HG03108 (cell line): ENCODE measurements at regions not wholly inside any gene's neighbourhood (a gene's known extent, or its start where the extent isn't known, plus 50 kb on each side); places are given as distances from the start of the nearest gene placed in this dataset.

Source experiments
- ATAC-seq: cut with Tn5 transposase; IDR thresholded peaks from one replicate; pipeline ENCODE4 v1.9.1; 2021; ENCODE audit warnings: moderate library complexity; ENCODE audit not compliant: unreplicated experiment

- ATAC-seq = no peak
Measured at GRCh38 chr9:21657966-21658667, 144.3 kb upstream of the MTAP start.

GRCh38 chr9:21660976-21661375 lies 141.5 kb upstream of the MTAP start:
- ATAC-seq = no peak

GRCh38 chr9:21661626-21662025 lies 140.8 kb upstream of the MTAP start:
- no peak for ATAC-seq

- no peak for ATAC-seq
Measured at GRCh38 chr9:21668516-21668915, 133.9 kb upstream of the MTAP start.

- no peak for ATAC-seq
Measured at GRCh38 chr9:21669701-21670100, 132.7 kb upstream of the MTAP start.

GRCh38 chr9:21670374-21670773 lies 132.1 kb upstream of the MTAP start:
- ATAC-seq = no peak

- ATAC-seq = no peak
Measured at GRCh38 chr9:21672140-21672539, 130.3 kb upstream of the MTAP start.

- ATAC-seq = no peak
Measured at GRCh38 chr9:21672761-21673160, 129.7 kb upstream of the MTAP start.

- ATAC-seq = no peak
Measured at GRCh38 chr9:21674894-21675293, 127.5 kb upstream of the MTAP start.

- no peak for ATAC-seq
Measured at GRCh38 chr9:21677387-21677786, 125.0 kb upstream of the MTAP start.

GRCh38 chr9:21677834-21678233 lies 124.6 kb upstream of the MTAP start:
- ATAC-seq = no peak

GRCh38 chr9:21679432-21679831 lies 123.0 kb upstream of the MTAP start:
- no peak for ATAC-seq

GRCh38 chr9:21680590-21680989 lies 121.8 kb upstream of the MTAP start:
- no peak for ATAC-seq

- ATAC-seq = no peak
Measured at GRCh38 chr9:21681641-21682040, 120.8 kb upstream of the MTAP start.

- no peak for ATAC-seq
Measured at GRCh38 chr9:21682381-21682780, 120.1 kb upstream of the MTAP start.

GRCh38 chr9:21682981-21683380 lies 119.5 kb upstream of the MTAP start:
- no peak for ATAC-seq

- no peak for ATAC-seq
Measured at GRCh38 chr9:21683484-21684175, 118.8 kb upstream of the MTAP start.

GRCh38 chr9:21684231-21684630 lies 118.2 kb upstream of the MTAP start:
- no peak for ATAC-seq

GRCh38 chr9:21684831-21685362 lies 117.5 kb upstream of the MTAP start:
- ATAC-seq = no peak

GRCh38 chr9:21685502-21685901 lies 116.9 kb upstream of the MTAP start:
- no peak for ATAC-seq

- no peak for ATAC-seq
Measured at GRCh38 chr9:21686738-21687137, 115.7 kb upstream of the MTAP start.

GRCh38 chr9:21687351-21687750 lies 115.1 kb upstream of the MTAP start:
- no peak for ATAC-seq
